ENCODE measurements at regions not wholly inside any gene's neighbourhood (a gene's known extent, or its start where the extent isn't known, plus 50 kb on each side); places are given as distances from the start of the nearest gene placed in this dataset.

- no peak for DNase-seq (ENCODE audit: low spot score)
- intact Hi-C loops (cut with DNase I) = no loop called here
Measured at GRCh38 chr4:177673985-177674489, 231.8 kb upstream of the AGA start.

- no peak for DNase-seq (ENCODE audit: low spot score)
- intact Hi-C loops (cut with DNase I) = no loop called here
Measured at GRCh38 chr4:177680308-177680707, 238.1 kb upstream of the AGA start.

- intact Hi-C loops (cut with DNase I) = no loop called here
- no peak for DNase-seq (ENCODE audit: low spot score)
Measured at GRCh38 chr4:177681902-177682301, 239.7 kb upstream of the AGA start.

- intact Hi-C loops (cut with DNase I) = no loop called here
- DNase-seq (ENCODE audit: low spot score) = no peak
Measured at GRCh38 chr4:177687117-177687516, 244.9 kb upstream of the AGA start.

GRCh38 chr4:177692907-177693306, 250.7 kb upstream of the AGA start:
- intact Hi-C loops (cut with DNase I) = no loop called here
- DNase-seq (ENCODE audit: low spot score) = no peak

GRCh38 chr4:177696438-177696966, 254.3 kb upstream of the AGA start:
- intact Hi-C loops (cut with DNase I) = no loop called here

GRCh38 chr4:177699365-177700213, 257.4 kb upstream of the AGA start:
- intact Hi-C loops (cut with DNase I) = no loop called here
- no peak for DNase-seq (ENCODE audit: low spot score)

More at GRCh38 chr4:177696438-177696966, 254.3 kb upstream of the AGA start:
- no peak for DNase-seq (ENCODE audit: low spot score)

- intact Hi-C loops (cut with DNase I) = no loop called here
- no peak for DNase-seq (ENCODE audit: low spot score)
Measured at GRCh38 chr4:177706916-177707315, 264.7 kb upstream of the AGA start.

- no peak for DNase-seq (ENCODE audit: low spot score)
- intact Hi-C loops (cut with DNase I) = no loop called here
Measured at GRCh38 chr4:177713454-177713853, 271.2 kb upstream of the AGA start.

- intact Hi-C loops (cut with DNase I) = no loop called here
- DNase-seq (ENCODE audit: low spot score) = no peak
Measured at GRCh38 chr4:177717407-177717806, 275.2 kb upstream of the AGA start.

GRCh38 chr4:177718514-177718913, 276.3 kb upstream of the AGA start:
- intact Hi-C loops (cut with DNase I) = no loop called here
- DNase-seq (ENCODE audit: low spot score) = no peak

- intact Hi-C loops (cut with DNase I) = no loop called here
- no peak for DNase-seq (ENCODE audit: low spot score)
Measured at GRCh38 chr4:177726111-177726510, 283.9 kb upstream of the AGA start.

- intact Hi-C loops (cut with DNase I) = no loop called here
- DNase-seq (ENCODE audit: low spot score) = no peak
Measured at GRCh38 chr4:177728361-177729152, 286.3 kb upstream of the AGA start.

GRCh38 chr4:177729681-177730080, 287.4 kb upstream of the AGA start:
- no peak for DNase-seq (ENCODE audit: low spot score)
- intact Hi-C loops (cut with DNase I) = no loop called here

GRCh38 chr4:177737387-177737940, 295.2 kb upstream of the AGA start:
- intact Hi-C loops (cut with DNase I) = no loop called here
- DNase-seq (ENCODE audit: low spot score) = no peak

GRCh38 chr4:177740563-177740962, 298.3 kb upstream of the AGA start:
- no peak for DNase-seq (ENCODE audit: low spot score)
- intact Hi-C loops (cut with DNase I) = no loop called here

GRCh38 chr4:177759729-177760128, 317.5 kb upstream of the AGA start:
- DNase-seq (ENCODE audit: low spot score) = no peak
- intact Hi-C loops (cut with DNase I) = no loop called here

- DNase-seq (ENCODE audit: low spot score) = no peak
- intact Hi-C loops (cut with DNase I) = no loop called here
Measured at GRCh38 chr4:177761692-177762091, 319.5 kb upstream of the AGA start.

GRCh38 chr4:177769155-177769554, 326.9 kb upstream of the AGA start:
- DNase-seq (ENCODE audit: low spot score) = no peak
- intact Hi-C loops (cut with DNase I) = no loop called here

- intact Hi-C loops (cut with DNase I) = no loop called here
Measured at GRCh38 chr4:177770776-177771175, 328.5 kb upstream of the AGA start.

More at GRCh38 chr4:177770776-177771175, 328.5 kb upstream of the AGA start:
- DNase-seq (ENCODE audit: low spot score) = no peak
